ENCODE measurements at regions not wholly inside any gene's neighbourhood (a gene's known extent, or its start where the extent isn't known, plus 50 kb on each side); places are given as distances from the start of the nearest gene placed in this dataset.

DNA sequence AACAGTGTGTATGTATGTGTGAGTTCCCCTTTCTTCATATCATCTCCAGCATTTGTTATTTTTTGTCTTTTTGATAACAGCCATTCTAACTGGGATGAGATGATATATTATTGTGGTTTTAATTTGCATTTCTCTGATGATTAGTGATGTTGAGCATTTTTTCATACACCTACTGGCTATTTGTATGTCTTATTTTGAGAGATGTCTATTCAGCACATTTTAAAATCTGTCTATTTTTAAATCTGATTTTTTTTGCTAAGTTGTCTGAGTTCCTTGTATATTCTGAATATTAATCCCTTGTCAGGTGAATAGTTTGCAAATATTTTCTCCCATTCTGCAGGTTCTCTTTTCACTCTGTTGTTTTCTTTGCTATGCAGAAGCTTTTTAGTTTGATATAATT, 469.1 kb downstream of the FUT8 start:
- DNase-seq (ENCODE audit: unreplicated experiment), result no peak
- no TSS peak for BruUV-seq (replicated peaks)
- peaks cover 11% of the 10 kb centered on the region for H3K4me1 Mint-ChIP-seq (ENCODE audit: insufficient read depth, unreplicated experiment)
- no peaks in the 10 kb centered on the region for H3K36me3 Mint-ChIP-seq (ENCODE audit: insufficient read depth, unreplicated experiment)
- POLR2A ChIA-PET, result no interaction called here
- CTCF ChIA-PET, result no interaction called here
- intact Hi-C loops (cut with micrococcal nuclease), result no loop called here
- no peak for TF ChIP-seq CTCF (IDR thresholded peaks at IDR 0.05; ENCODE audit: unreplicated experiment)
- no peak overlapping the region for H3K27ac Mint-ChIP-seq (ENCODE audit: low read depth, unreplicated experiment)
- H3K4me3 Mint-ChIP-seq (ENCODE audit: unreplicated experiment), result no peak overlapping the region
- peaks cover 15% of the 10 kb centered on the region for H3K9me3 Mint-ChIP-seq (ENCODE audit: unreplicated experiment)
- no peaks in the 10 kb centered on the region for H3K27me3 Mint-ChIP-seq (ENCODE audit: insufficient read depth, unreplicated experiment)

DNA sequence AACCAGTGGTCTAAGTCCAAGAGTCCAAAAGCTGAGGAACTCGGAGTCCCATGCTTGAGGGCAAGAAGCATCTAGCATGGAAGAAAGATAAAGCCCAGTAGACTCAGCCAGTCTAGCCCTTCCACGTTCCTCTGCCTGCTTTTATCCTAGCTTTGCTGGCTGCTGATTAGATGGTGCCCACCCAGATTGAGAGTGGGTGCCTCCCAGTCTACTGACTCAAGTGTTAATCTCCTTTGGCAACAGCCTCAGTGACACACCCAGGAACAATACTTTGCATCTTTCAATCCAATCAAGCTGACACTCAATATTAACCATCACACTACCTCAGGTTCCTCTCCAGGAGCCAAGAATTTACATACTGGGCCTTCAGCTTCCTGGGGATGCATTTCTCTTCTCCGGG, 476.1 kb downstream of the FUT8 start:
- Mint-ChIP-seq H3K27ac (ENCODE audit: low read depth, unreplicated experiment) (no peak overlapping the region), H3K9me3 (ENCODE audit: unreplicated experiment) (peaks cover 6% of the 10 kb centered on the region), H3K4me3 (ENCODE audit: unreplicated experiment) (no peak overlapping the region), H3K27me3 (ENCODE audit: insufficient read depth, unreplicated experiment) (peaks cover 10% of the 10 kb centered on the region), H3K36me3 (ENCODE audit: insufficient read depth, unreplicated experiment) (no peaks in the 10 kb centered on the region), H3K4me1 (ENCODE audit: insufficient read depth, unreplicated experiment) (no peaks in the 10 kb centered on the region)
- CTCF ChIA-PET, result no interaction called here
- intact Hi-C loops (cut with micrococcal nuclease), result no loop called here
- BruUV-seq (replicated peaks), result no TSS peak
- no peak for TF ChIP-seq CTCF (IDR thresholded peaks at IDR 0.05; ENCODE audit: unreplicated experiment)
- no peak for DNase-seq (ENCODE audit: unreplicated experiment)
- POLR2A ChIA-PET, result no interaction called here

DNA sequence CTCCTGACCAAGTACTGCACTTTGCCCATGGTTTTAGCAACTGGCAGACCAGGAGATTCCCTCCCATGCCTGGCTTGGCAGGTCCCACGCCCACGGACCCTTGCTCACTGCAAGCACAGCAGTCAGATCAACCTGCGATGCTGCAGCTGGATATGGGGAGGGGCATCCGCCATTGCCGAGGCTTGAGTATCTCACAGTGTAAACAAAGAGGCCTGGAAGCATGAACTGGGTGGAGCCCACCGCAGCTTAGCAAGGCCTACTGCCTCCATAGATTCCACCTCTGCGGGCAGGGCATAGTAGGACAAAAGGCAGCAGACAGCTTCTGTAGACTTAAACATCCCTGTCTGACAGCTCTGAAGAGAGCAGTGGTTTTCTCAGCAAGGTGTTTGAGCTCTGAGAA, 479.8 kb downstream of the FUT8 start:
- Mint-ChIP-seq H3K36me3 (ENCODE audit: insufficient read depth, unreplicated experiment) (no peaks in the 10 kb centered on the region), H3K27ac (ENCODE audit: low read depth, unreplicated experiment) (no peak overlapping the region), H3K4me3 (ENCODE audit: unreplicated experiment) (no peak overlapping the region), H3K9me3 (ENCODE audit: unreplicated experiment) (no peaks in the 10 kb centered on the region), H3K4me1 (ENCODE audit: insufficient read depth, unreplicated experiment) (no peaks in the 10 kb centered on the region), H3K27me3 (ENCODE audit: insufficient read depth, unreplicated experiment) (peaks cover 27% of the 10 kb centered on the region)
- CTCF ChIA-PET, result no interaction called here
- intact Hi-C loops (cut with micrococcal nuclease), result no loop called here
- POLR2A ChIA-PET, result no interaction called here
- no TSS peak for BruUV-seq (replicated peaks)
- no peak for DNase-seq (ENCODE audit: unreplicated experiment)
- TF ChIP-seq CTCF (IDR thresholded peaks at IDR 0.05; ENCODE audit: unreplicated experiment), result no peak

GRCh38 chr14:65900164-65900563, 487.6 kb downstream of the FUT8 start:
- peaks cover 1% of the 10 kb centered on the region for H3K4me1 Mint-ChIP-seq (ENCODE audit: insufficient read depth, unreplicated experiment)
- TF ChIP-seq CTCF (IDR thresholded peaks at IDR 0.05; ENCODE audit: unreplicated experiment), result no peak
- no peak overlapping the region for H3K27ac Mint-ChIP-seq (ENCODE audit: low read depth, unreplicated experiment)
- H3K27me3 Mint-ChIP-seq (ENCODE audit: insufficient read depth, unreplicated experiment), result peaks cover 2% of the 10 kb centered on the region
- peaks cover 7% of the 10 kb centered on the region for H3K36me3 Mint-ChIP-seq (ENCODE audit: insufficient read depth, unreplicated experiment)
- H3K4me3 Mint-ChIP-seq (ENCODE audit: unreplicated experiment), result no peak overlapping the region
- POLR2A ChIA-PET, result no interaction called here
- CTCF ChIA-PET, result no interaction called here
- no TSS peak for BruUV-seq (replicated peaks)
- DNase-seq (ENCODE audit: unreplicated experiment), result no peak
- intact Hi-C loops (cut with micrococcal nuclease), result no loop called here
- peaks cover 7% of the 10 kb centered on the region for H3K9me3 Mint-ChIP-seq (ENCODE audit: unreplicated experiment)

Measured in MCF 10A (cell line).